Skeletal muscle tissue (tissue), 3 donors: ENCODE measurements at regions not wholly inside any gene's neighbourhood (a gene's known extent, or its start where the extent isn't known, plus 50 kb on each side); places are given as distances from the start of the nearest gene placed in this dataset.

Experiments used
- H3K27ac ChIP-seq: one replicate; pipeline ENCODE4 v1.7.0; 2013; ENCODE audit warnings: mild to moderate bottlenecking, low read depth, low read length, inconsistent platforms
- H3K27me3 ChIP-seq, 3 donors: one replicate each; pipeline ENCODE4 v1.7.0; 2013; ENCODE audit warnings: low read length in 3 of 3; ENCODE audit not compliant: control insufficient read depth in 3 of 3, insufficient read depth in 3 of 3
- H3K36me3 ChIP-seq, 3 donors: one replicate each; pipeline ENCODE4 v1.7.0; 2013; ENCODE audit warnings: low read length in 3 of 3; ENCODE audit not compliant: control insufficient read depth in 3 of 3, insufficient read depth in 3 of 3
- H3K4me1 ChIP-seq, 3 donors: one replicate each; pipeline ENCODE4 v1.7.0; 2013; ENCODE audit warnings: low read length in 3 of 3, mild to moderate bottlenecking in 3 of 3; ENCODE audit not compliant: control insufficient read depth in 3 of 3, insufficient read depth in 3 of 3
- H3K4me3 ChIP-seq, 3 donors: one replicate each; pipeline ENCODE4 v1.7.0; 2013; ENCODE audit warnings: low read length in 3 of 3
- H3K9ac ChIP-seq, 3 donors: one replicate each; pipeline ENCODE4 v1.7.0; 2013; ENCODE audit warnings: low read length in 3 of 3, mild to moderate bottlenecking in 3 of 3, moderate library complexity in 2 of 3, low read depth in 1 of 3
- H3K9me3 ChIP-seq, 3 donors: one replicate each; pipeline ENCODE4 v1.7.0; 2013; ENCODE audit warnings: low read length in 3 of 3; ENCODE audit not compliant: control insufficient read depth in 3 of 3
- donor health status: Osteomylitis.

- Histone ChIP-seq H3K27me3 (no peaks in the 10 kb centered on the region), H3K9ac (no peak overlapping the region), H3K36me3 (no peaks in the 10 kb centered on the region), H3K4me1 (peaks cover 3 to 6% (median 3%) of the 10 kb centered on the region in 3 donors), H3K27ac (no peak overlapping the region), H3K9me3 (peaks cover 0 to 2% (median 0%) of the 10 kb centered on the region in 3 donors), H3K4me3 (no peak overlapping the region)
These were observed 413.8 kb downstream of the FOXO1 start for GRCh38 chr13:40252676-40253075.

GRCh38 chr13:40254394-40254793 is 412.0 kb downstream of the FOXO1 start:
- Histone ChIP-seq H3K27ac (no peak overlapping the region), H3K4me3 (no peak overlapping the region)

GRCh38 chr13:40255551-40255950 is 410.9 kb downstream of the FOXO1 start:
- Histone ChIP-seq H3K9ac (no peak overlapping the region), H3K36me3 (no peaks in the 10 kb centered on the region), H3K27me3 (no peaks in the 10 kb centered on the region), H3K4me1 (peaks cover 3 to 8% (median 3%) of the 10 kb centered on the region in 3 donors), H3K9me3 (no peaks in the 10 kb centered on the region), H3K4me3 (no peak overlapping the region), H3K27ac (no peak overlapping the region)

More at GRCh38 chr13:40254394-40254793, 412.0 kb downstream of the FOXO1 start:
- Histone ChIP-seq H3K36me3 (no peaks in the 10 kb centered on the region), H3K4me1 (peaks cover 3 to 6% (median 3%) of the 10 kb centered on the region in 3 donors), H3K9ac (no peak overlapping the region), H3K9me3 (peaks cover 0 to 2% (median 0%) of the 10 kb centered on the region in 3 donors), H3K27me3 (no peaks in the 10 kb centered on the region)

- no peaks in the 10 kb centered on the region for H3K27me3 ChIP-seq
- H3K4me3 ChIP-seq = no peak overlapping the region
- no peaks in the 10 kb centered on the region for H3K36me3 ChIP-seq
- H3K9me3 ChIP-seq = no peaks in the 10 kb centered on the region
- no peak overlapping the region for H3K27ac ChIP-seq
- no peak overlapping the region for H3K9ac ChIP-seq
- peaks cover 0 to 2% (median 0%) of the 10 kb centered on the region in 3 donors for H3K4me1 ChIP-seq
These were observed 406.5 kb downstream of the FOXO1 start for GRCh38 chr13:40259899-40260298.

GRCh38 chr13:40261336-40261735 is 405.1 kb downstream of the FOXO1 start:
- Histone ChIP-seq H3K27ac (no peak overlapping the region), H3K36me3 (no peaks in the 10 kb centered on the region), H3K4me3 (no peak overlapping the region), H3K9ac (no peak overlapping the region), H3K4me1 (peaks cover 0 to 2% (median 0%) of the 10 kb centered on the region in 3 donors), H3K9me3 (no peaks in the 10 kb centered on the region), H3K27me3 (no peaks in the 10 kb centered on the region)

GRCh38 chr13:40261947-40262346 is 404.5 kb downstream of the FOXO1 start:
- H3K9ac ChIP-seq = no peak overlapping the region

GRCh38 chr13:40269086-40269485 is 397.4 kb downstream of the FOXO1 start:
- Histone ChIP-seq H3K27me3 (no peaks in the 10 kb centered on the region), H3K4me3 (no peak overlapping the region), H3K36me3 (no peaks in the 10 kb centered on the region), H3K9me3 (no peaks in the 10 kb centered on the region), H3K4me1 (peaks cover 10 to 16% (median 13%) of the 10 kb centered on the region in 3 donors), H3K9ac (no peak overlapping the region), H3K27ac (peak overlapping the region; percentile 31)

More at GRCh38 chr13:40261947-40262346, 404.5 kb downstream of the FOXO1 start:
- Histone ChIP-seq H3K4me1 (peaks cover 0 to 2% (median 0%) of the 10 kb centered on the region in 3 donors), H3K36me3 (no peaks in the 10 kb centered on the region), H3K4me3 (no peak overlapping the region), H3K9me3 (no peaks in the 10 kb centered on the region), H3K27me3 (no peaks in the 10 kb centered on the region), H3K27ac (no peak overlapping the region)

GRCh38 chr13:40270726-40271125 is 395.7 kb downstream of the FOXO1 start:
- H3K9ac ChIP-seq = no peak overlapping the region
- H3K27me3 ChIP-seq = no peaks in the 10 kb centered on the region
- peaks cover 10 to 16% (median 13%) of the 10 kb centered on the region in 3 donors for H3K4me1 ChIP-seq
- H3K9me3 ChIP-seq = no peaks in the 10 kb centered on the region
- H3K27ac ChIP-seq = no peak overlapping the region
- no peaks in the 10 kb centered on the region for H3K36me3 ChIP-seq
- H3K4me3 ChIP-seq = no peak overlapping the region

- H3K27ac ChIP-seq = peak overlapping the region; percentile 48
These were observed 395.1 kb downstream of the FOXO1 start for GRCh38 chr13:40271271-40271885.

GRCh38 chr13:40271931-40272775 is 394.3 kb downstream of the FOXO1 start:
- H3K4me3 ChIP-seq = no peak overlapping the region
- peak overlapping the region in 1 of 3 donors; percentile 41 for H3K9ac ChIP-seq
- H3K36me3 ChIP-seq = no peaks in the 10 kb centered on the region
- H3K27me3 ChIP-seq = no peaks in the 10 kb centered on the region
- peaks cover 10 to 16% (median 13%) of the 10 kb centered on the region in 3 donors for H3K4me1 ChIP-seq
- no peaks in the 10 kb centered on the region for H3K9me3 ChIP-seq
- peak overlapping the region; percentile 48 for H3K27ac ChIP-seq

More at GRCh38 chr13:40271271-40271885, 395.1 kb downstream of the FOXO1 start:
- Histone ChIP-seq H3K4me3 (no peak overlapping the region), H3K36me3 (no peaks in the 10 kb centered on the region), H3K9ac (peak overlapping the region in 1 of 3 donors; percentile 41), H3K9me3 (no peaks in the 10 kb centered on the region), H3K27me3 (no peaks in the 10 kb centered on the region), H3K4me1 (peaks cover 10 to 16% (median 13%) of the 10 kb centered on the region in 3 donors)
